OCI-LY1 (cell line): ENCODE measurements at regions not wholly inside any gene's neighbourhood (a gene's known extent, or its start where the extent isn't known, plus 50 kb on each side); places are given as distances from the start of the nearest gene placed in this dataset.

ENCODE experiments used
- EZH2 ChIP-seq: fragments of 200-600 bp; sonication (generic), shearing (Covaris generic); IDR thresholded peaks from 2 replicates; pipeline ENCODE4 v1.8.0; 2017; ENCODE audit warnings: borderline replicate concordance, mixed run types, mild to moderate bottlenecking, antibody characterized with exemption, low read length, moderate library complexity, mixed read lengths
- TF ChIP-seq, protein P1 (sequence below): fragments of 200-600 bp; sonication (generic), shearing (Covaris generic); IDR thresholded peaks from 2 replicates; pipeline ENCODE4 v1.5.1; 2017; ENCODE audit warnings: mild to moderate bottlenecking, antibody characterized with exemption, low read length, moderate library complexity, mixed read lengths

- TF ChIP-seq, protein P1, sequence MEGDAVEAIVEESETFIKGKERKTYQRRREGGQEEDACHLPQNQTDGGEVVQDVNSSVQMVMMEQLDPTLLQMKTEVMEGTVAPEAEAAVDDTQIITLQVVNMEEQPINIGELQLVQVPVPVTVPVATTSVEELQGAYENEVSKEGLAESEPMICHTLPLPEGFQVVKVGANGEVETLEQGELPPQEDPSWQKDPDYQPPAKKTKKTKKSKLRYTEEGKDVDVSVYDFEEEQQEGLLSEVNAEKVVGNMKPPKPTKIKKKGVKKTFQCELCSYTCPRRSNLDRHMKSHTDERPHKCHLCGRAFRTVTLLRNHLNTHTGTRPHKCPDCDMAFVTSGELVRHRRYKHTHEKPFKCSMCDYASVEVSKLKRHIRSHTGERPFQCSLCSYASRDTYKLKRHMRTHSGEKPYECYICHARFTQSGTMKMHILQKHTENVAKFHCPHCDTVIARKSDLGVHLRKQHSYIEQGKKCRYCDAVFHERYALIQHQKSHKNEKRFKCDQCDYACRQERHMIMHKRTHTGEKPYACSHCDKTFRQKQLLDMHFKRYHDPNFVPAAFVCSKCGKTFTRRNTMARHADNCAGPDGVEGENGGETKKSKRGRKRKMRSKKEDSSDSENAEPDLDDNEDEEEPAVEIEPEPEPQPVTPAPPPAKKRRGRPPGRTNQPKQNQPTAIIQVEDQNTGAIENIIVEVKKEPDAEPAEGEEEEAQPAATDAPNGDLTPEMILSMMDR = no peak
- TF ChIP-seq EZH2 = no peak
These were observed 128.4 kb upstream of the SSTR1 start for GRCh38 chr14:38079268-38079667.
